ENCODE measurements at regions not wholly inside any gene's neighbourhood (a gene's known extent, or its start where the extent isn't known, plus 50 kb on each side); places are given as distances from the start of the nearest gene placed in this dataset.
"Not testable (repeated sequence)": the region's sequence is repeated elsewhere in the genome, so short reads cannot be mapped to it uniquely, and the experiment has no call there.

GRCh38 chr1:146710838-146711521 lies 227.1 kb upstream of the NBPF12 start:
- H2BK120ac ChIP-seq (ENCODE audit: low read depth, low read length); POLR2A ChIA-PET (ENCODE audit: unreplicated experiment); H2AFZ ChIP-seq (replicated peaks; ENCODE audit: low read length, poor library complexity); H3K27me3 ChIP-seq (ENCODE audit: control insufficient read depth, insufficient read depth, low read length); H4K8ac ChIP-seq (ENCODE audit: low read depth in 2 of 2, low read length in 2 of 2); BruUV-seq (replicated peaks); H3K27ac ChIP-seq (ENCODE audit: insufficient read depth, low read length); H3K18ac ChIP-seq (ENCODE audit: low read depth, low read length); H3K56ac ChIP-seq (ENCODE audit: extremely low read depth, insufficient read depth, low read length); H4K20me1 ChIP-seq (ENCODE audit: insufficient read depth, low read length); H2AK5ac ChIP-seq (ENCODE audit: low read depth, low read length); H3K9me1 ChIP-seq (ENCODE audit: insufficient read depth, low read length); CTCF ChIA-PET; H3K4me1 ChIP-seq (ENCODE audit: control insufficient read depth, insufficient read depth, low read length); H2BK20ac ChIP-seq (ENCODE audit: low read depth, low read length); H3K4ac ChIP-seq (ENCODE audit: low read depth, low read length); H3K79me1 ChIP-seq (ENCODE audit: low read depth in 1 of 2, low read length in 2 of 2); H3K4me2 ChIP-seq (ENCODE audit: low read depth, low read length); H2AK9ac ChIP-seq (replicated peaks; ENCODE audit: low read depth, low read length, poor library complexity); H3K23ac ChIP-seq (ENCODE audit: low read depth, low read length); H3K36me3 ChIP-seq (ENCODE audit: control insufficient read depth, insufficient read depth, low read length); H3K9ac ChIP-seq (ENCODE audit: low read depth, low read length); H4K5ac ChIP-seq (ENCODE audit: low read depth, low read length); H3K14ac ChIP-seq (replicated peaks; ENCODE audit: low read depth, low read length); H3K9me3 ChIP-seq (ENCODE audit: control insufficient read depth, insufficient read depth, low read length); H4K91ac ChIP-seq (ENCODE audit: insufficient read depth, low read depth, low read length); dilution Hi-C loops (cut with HindIII; ENCODE audit: low sequenced_read_pairs, unreplicated experiment); in situ Hi-C loops (cut with MboI; ENCODE audit: low sequenced_read_pairs); H2BK5ac ChIP-seq (ENCODE audit: low read depth, low read length, poor library complexity, severe bottlenecking); H2BK15ac ChIP-seq (ENCODE audit: low read depth, low read length); H3K4me3 ChIP-seq (ENCODE audit: insufficient read depth, low read depth, low read length); intact Hi-C loops (cut with micrococcal nuclease): not testable (repeated sequence)
- ATAC-seq (ENCODE audit: low read depth) (0 out of 2 replicates have a peak, but pooled peaks have one; percentile 29), DNase-seq (peak; percentile 1)
- no CpG with 5 or more reads among the region's 5 CpGs for WGBS, 2 experiments (ENCODE audit: extremely low coverage in 2 of 2, insufficient read length in 1 of 2)

- H2BK20ac ChIP-seq (ENCODE audit: low read depth, low read length); H3K9ac ChIP-seq (ENCODE audit: low read depth, low read length); ATAC-seq (ENCODE audit: low read depth); POLR2A ChIA-PET (ENCODE audit: unreplicated experiment); BruUV-seq (replicated peaks); H3K4me3 ChIP-seq (ENCODE audit: insufficient read depth, low read depth, low read length); H3K4me2 ChIP-seq (ENCODE audit: low read depth, low read length); H4K91ac ChIP-seq (ENCODE audit: insufficient read depth, low read depth, low read length); H3K4me1 ChIP-seq (ENCODE audit: control insufficient read depth, insufficient read depth, low read length); in situ Hi-C loops (cut with MboI; ENCODE audit: low sequenced_read_pairs); H2AFZ ChIP-seq (replicated peaks; ENCODE audit: low read length, poor library complexity); H3K14ac ChIP-seq (replicated peaks; ENCODE audit: low read depth, low read length); H4K8ac ChIP-seq (ENCODE audit: low read depth in 2 of 2, low read length in 2 of 2); H2BK5ac ChIP-seq (ENCODE audit: low read depth, low read length, poor library complexity, severe bottlenecking); H2BK15ac ChIP-seq (ENCODE audit: low read depth, low read length); dilution Hi-C loops (cut with HindIII; ENCODE audit: low sequenced_read_pairs, unreplicated experiment); H3K56ac ChIP-seq (ENCODE audit: extremely low read depth, insufficient read depth, low read length); H4K5ac ChIP-seq (ENCODE audit: low read depth, low read length); H3K9me3 ChIP-seq (ENCODE audit: control insufficient read depth, insufficient read depth, low read length); H3K79me1 ChIP-seq (ENCODE audit: low read depth in 1 of 2, low read length in 2 of 2); H2BK120ac ChIP-seq (ENCODE audit: low read depth, low read length); H3K4ac ChIP-seq (ENCODE audit: low read depth, low read length); H3K23ac ChIP-seq (ENCODE audit: low read depth, low read length); DNase-seq; H3K27ac ChIP-seq (ENCODE audit: insufficient read depth, low read length); H2AK5ac ChIP-seq (ENCODE audit: low read depth, low read length); H3K27me3 ChIP-seq (ENCODE audit: control insufficient read depth, insufficient read depth, low read length); H3K36me3 ChIP-seq (ENCODE audit: control insufficient read depth, insufficient read depth, low read length); intact Hi-C loops (cut with micrococcal nuclease); H3K18ac ChIP-seq (ENCODE audit: low read depth, low read length); H4K20me1 ChIP-seq (ENCODE audit: insufficient read depth, low read length); H2AK9ac ChIP-seq (replicated peaks; ENCODE audit: low read depth, low read length, poor library complexity); H3K9me1 ChIP-seq (ENCODE audit: insufficient read depth, low read length); CTCF ChIA-PET: not testable (repeated sequence)
- WGBS, 2 experiments (ENCODE audit: extremely low coverage in 2 of 2, insufficient read length in 1 of 2): no CpG with 5 or more reads among the region's 1 CpG
Measured at GRCh38 chr1:146709302-146709701, 228.8 kb upstream of the NBPF12 start.
